Fibroblast of peridontal ligament (primary cell): ENCODE measurements at regions not wholly inside any gene's neighbourhood (a gene's known extent, or its start where the extent isn't known, plus 50 kb on each side); places are given as distances from the start of the nearest gene placed in this dataset.
"Not testable (repeated sequence)": the region's sequence is repeated elsewhere in the genome, so short reads cannot be mapped to it uniquely, and the experiment has no call there.

Experiments
- DNase-seq: peaks from one replicate; pipeline ENCODE4 v3.0.0-alpha.2; 2010; ENCODE audit errors: extremely low read depth

DNA sequence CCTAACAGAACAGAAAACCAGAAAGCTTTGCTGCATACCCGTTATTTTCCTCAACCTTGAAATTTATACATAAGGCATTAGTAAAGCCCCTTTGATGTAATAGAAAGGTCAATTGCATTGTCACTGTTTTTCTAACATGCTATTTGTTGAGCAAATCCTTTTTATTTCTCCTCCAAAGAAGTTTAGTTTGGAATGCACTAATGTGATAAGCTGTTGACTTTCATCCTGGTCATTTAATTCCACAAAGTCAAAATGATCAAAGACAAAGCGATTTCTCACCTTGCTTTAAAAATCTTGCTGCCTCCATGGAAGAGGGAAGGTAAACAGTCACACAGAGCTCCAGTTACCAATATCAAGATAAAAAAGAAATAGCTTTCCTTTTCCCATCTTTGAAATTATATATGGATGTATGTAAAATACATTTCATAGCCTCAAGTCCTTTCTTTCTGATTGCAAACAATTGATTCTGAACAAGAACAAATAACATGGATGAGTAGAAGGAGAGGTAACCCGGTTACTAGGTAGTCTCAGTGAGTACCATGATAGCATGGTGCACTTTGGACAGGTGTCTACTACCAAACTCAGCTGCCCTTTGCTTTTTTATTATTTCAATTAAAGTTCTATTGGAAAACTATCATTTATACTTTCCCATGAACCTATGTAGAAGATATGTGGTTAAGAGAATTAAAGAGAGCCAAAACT lies 452.7 kb downstream of the STK39 start:
- DNase-seq = no peak

DNA sequence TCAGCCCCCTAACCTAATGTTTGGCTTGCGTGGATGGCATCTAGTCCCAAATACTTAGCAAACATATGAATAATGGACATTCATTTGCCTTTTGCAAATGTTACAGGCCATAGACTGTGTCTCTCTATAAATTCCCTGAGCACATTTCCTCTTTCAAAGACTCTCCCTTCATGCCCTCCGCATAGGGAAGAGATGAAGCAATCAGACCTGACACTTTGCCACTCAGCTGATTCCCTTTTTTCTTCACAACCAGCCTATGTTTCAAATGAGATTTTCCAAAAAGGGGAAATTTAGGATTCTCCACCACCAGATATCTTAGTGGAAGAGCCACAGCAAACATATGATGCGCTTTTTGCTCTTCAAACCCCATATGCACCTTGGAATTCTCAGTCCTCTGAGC lies 453.7 kb downstream of the STK39 start:
- no peak for DNase-seq

DNA sequence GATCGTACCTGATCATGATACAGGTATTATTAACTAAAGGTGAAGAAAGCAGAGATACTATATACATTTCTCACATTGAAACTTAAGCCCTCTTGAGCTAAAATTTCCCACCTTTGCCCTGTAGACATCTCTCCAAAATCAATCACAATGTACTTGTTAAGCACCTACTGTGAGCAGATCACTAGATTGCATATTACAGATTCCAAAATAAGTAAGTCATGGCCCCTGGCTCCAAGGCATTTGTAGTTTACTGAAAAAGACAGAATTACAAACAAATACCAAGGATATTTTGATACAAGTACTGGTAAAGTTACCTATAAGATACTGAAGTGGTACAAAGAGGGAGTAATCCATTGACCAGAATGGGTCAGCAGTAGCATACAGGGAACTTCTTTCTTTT lies 455.3 kb downstream of the STK39 start:
- no peak for DNase-seq

DNA sequence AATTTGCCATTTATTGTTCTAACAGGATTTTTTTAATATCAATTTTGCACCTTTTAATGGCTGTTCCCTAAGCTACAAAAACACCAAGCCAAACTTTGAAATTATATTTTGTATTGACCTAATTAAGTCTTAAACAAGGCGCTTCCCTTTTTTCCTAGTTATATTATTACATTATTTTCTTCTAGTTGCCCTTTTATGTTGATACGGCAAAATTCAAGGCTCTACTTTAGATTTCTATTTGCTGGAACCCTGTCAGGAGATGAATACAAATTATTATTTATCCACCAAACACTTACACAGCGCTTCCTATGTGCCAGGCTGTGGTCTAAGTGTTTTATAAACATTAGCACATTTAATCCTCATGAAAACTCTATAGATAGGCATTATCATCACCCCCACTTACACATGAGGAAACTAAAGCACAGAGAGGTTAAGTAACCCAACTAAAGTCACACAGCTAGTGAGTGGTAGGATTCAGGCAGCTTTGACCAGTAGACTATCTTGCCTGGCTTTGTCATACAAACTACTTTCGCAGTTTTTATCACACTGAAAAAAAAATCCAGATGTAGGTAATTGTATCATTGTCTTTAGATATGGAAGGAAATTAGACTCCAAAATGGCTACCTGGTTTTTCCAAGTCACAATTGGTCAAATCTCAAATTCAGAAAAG lies 456.5 kb downstream of the STK39 start:
- DNase-seq = no peak

DNA sequence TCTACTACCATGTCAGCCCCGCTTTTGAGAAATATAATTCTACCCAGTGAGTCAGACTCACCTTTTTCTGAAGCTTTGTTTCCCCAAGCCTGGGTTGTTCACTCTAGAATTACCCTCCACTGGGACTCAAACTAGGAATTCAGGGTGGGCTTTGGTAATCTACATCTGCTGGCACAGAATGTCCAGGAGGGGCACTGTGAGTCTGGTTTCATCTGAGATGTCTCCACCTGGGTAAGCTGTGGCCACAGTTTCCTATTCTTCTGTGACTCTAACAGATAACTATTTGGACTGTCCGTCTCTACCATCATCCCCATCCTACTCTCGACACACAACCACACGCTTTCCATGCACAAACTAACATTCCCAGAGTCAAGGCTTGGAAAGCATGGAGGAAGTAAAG lies 457.2 kb downstream of the STK39 start:
- no peak for DNase-seq

DNA sequence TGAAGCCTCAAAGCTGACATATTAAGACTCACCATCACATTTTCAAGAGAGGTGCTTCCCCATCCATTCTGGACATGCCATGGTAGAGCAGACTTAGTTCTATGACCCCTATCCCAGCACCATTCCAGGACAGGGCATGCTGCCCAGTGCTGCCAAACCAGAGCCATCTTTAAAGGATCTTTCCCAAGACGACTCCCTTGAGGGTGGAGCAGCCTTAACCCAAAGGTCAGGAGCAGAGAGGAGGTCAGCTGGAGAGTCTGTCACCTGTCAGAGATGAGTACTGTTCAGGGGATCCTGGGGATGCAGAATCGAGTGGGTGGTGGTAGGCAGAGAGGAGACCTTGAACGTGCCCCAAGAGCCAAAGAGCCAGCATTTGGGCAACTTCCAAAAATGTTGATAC lies 459.8 kb downstream of the STK39 start:
- no peak for DNase-seq

DNA sequence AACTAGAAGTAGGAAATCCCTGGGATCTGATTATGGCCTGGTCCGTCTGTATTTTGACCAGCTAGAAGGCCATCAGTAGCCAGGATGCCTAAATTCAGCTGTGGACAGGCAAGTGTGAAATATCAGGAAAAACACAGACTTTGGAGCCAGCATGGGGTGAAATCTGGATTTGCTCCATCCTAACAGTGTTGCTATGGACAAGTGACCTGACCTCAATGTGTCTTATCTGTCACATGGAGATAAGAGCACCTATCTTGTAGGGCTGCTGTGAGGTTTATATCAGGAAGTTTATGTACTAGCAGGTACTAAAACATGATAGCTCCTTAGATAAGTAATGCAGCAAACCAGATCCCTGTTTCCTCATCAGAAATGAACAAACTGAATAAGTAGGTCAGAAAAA lies 460.4 kb downstream of the STK39 start:
- DNase-seq = no peak

DNA sequence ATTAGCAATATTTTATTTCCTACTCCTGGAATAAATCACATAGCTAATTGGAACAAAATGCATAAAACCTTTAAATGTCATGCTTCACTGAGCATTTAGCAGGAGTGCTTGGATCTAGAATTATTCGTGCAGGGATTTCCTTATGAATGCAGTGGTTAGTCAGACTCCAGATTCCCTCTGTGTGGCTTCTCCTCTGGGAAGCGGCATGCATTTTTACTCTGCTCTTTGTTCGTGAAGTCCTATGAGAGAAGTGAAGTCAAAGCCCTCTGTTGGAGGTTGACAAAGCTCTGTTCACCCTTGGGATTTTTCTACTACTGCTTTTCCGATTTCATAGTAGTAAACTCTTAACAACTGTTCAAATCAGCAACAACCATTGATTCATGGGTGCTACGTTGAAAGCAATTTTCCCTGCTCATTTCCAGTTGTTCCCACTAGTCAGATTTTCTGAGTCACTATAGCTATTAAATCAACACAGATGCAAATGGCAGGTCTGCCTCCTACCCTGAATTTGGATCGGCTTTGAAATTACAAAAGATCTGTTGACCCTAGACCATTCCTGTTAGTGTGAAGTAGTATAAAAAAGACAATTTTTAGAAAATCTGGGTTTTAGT lies 461.7 kb downstream of the STK39 start:
- DNase-seq = no peak

DNA sequence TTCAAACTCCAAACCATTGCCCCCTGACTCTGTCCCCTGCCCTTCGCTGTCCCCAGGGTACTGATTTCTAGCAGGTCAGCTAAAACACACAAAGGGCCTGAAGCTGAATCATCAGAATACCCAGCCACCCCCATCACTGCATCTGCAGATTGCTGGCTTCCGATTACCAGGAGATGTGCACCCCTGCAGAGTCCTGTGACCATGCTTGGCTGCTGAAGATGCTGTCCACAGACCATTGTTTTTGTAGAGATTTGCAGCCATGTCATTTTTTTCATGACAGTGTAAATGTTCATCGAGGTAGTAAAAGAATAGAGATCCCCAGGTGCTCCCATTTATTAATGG lies 463.3 kb downstream of the STK39 start:
- DNase-seq = no peak

DNA sequence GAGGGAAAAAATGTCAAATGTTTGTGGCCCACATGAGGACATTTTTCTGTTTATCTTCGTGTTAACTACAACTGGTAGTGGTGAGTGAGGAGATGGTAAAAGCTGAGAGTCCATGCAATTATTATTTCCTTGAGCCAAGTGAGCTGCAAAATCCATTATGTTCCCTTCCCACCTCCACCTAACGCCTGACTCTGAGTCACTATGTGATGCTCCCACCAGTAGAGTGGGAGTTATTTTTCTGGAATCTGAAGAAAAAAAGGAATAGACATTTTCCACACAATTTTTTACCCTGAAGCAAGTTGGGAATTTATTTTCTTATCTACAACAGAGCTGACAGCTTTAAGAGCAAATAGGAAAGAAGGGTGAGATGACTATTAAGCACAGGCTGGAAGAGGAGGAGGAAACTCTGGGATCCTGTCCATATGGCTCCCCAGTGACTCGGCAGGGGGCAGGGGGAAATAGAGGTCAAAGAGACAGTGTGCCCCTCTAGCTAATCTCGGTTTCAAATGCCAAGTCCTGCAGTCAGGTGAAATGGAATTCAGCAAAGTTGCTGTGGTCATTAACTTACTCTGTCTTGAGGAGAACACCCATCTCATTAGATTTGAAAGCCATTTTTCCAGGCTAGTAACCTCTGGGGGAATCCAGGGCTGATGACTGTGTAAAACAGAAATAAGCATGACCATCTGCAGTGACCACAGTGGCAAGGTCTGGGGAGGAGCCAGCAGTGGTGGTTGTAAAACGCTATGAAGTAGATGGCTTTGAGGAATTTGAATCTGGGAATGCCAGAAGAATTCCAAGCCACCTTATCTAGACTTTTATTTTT lies 463.9 kb downstream of the STK39 start:
- DNase-seq = peak; percentile 2

DNA sequence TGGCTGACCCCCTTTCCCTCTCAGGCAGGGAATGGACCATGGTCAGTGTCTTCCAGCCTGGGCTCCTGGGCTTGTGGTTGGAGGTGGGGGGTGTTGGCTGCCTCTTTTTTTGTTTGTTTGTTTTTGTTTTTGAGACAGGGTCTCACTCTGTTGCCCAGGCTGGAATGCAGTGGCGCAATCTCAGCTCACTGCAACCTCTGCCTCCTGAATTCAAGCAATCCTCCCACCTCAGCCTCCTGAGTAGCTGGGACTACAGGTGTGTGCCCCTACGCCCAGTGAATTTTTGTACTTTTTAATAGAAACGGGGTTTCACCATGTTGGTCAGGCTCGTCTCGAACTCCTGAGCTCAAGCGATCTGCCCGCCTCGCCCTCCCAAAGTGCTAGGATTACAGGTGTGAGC lies 465.8 kb downstream of the STK39 start:
- DNase-seq = not testable (repeated sequence)

DNA sequence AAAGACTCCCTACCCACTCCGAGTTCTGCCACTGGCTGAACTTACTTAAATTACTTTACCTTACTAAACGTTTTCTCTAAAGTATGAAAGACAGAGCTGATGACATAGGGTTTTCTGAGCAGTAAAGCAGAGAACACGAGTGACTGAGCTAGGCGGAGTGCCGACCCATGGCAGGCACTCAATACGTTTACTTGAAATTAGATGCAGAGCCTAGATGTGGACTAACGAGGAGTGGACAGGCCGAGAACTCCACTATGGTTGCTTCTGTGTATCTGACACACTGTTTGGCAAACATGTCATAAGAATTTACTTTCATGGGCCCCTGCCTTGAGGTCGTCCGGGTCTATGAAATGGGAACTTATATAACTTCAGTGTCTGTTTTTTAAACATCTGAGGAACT lies 471.0 kb downstream of the STK39 start:
- no peak for DNase-seq

DNA sequence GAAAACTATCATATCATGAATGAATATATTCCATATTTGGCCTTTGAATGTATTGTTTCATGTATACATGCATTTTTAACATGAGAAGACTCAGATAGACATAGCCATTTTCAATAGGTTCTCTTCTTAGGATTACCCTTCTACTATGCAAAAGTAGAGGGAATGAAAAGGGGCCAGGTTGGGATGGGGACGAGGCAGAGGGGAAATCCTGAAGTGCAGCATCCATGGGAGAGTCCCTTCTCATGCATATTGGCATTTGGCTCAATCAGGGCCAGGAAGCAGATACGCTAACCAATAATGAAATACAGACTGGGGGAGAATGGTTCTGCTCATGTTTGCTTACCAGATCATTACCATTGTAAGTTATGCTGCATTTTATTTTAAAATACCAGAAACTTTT lies 475.8 kb downstream of the STK39 start:
- no peak for DNase-seq

DNA sequence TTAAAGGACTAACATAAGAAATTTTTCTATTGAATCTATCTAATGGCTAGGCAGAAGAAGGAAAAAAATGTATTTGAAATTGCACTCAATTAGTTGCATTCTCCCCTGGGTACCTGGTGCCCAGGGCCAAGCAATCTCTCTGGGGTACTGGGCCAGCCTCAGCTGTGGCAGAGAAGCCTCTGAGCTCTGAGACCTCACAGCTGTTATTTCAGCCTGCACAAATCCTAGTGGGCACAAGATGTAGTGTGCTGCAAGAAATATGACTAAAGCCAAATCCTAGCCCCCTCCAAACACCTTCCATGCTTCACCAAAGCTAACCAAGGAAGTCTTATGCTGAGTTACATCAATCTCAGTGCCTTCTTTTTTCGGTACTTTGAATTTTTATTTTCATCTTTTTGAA lies 478.4 kb downstream of the STK39 start:
- no peak for DNase-seq

DNA sequence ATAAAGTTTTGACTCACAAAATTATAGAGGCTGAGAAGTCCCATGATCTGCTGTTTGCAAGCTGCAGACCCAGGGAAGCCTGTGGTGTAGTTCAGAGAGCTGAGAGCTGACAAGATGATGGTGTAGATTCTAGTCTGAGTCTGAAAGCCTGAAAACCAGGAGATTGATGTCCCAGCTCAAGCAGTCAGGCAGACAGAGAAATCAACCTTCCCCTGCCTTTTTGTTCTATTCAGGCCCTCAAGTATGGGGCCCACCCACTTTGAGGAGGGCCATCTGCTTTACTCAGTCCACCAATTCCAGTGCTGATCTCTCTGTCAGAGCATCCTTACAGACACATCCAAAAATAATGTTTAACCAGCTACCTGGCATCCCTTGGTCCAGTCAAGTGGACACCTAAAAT lies 479.6 kb downstream of the STK39 start:
- no peak for DNase-seq

DNA sequence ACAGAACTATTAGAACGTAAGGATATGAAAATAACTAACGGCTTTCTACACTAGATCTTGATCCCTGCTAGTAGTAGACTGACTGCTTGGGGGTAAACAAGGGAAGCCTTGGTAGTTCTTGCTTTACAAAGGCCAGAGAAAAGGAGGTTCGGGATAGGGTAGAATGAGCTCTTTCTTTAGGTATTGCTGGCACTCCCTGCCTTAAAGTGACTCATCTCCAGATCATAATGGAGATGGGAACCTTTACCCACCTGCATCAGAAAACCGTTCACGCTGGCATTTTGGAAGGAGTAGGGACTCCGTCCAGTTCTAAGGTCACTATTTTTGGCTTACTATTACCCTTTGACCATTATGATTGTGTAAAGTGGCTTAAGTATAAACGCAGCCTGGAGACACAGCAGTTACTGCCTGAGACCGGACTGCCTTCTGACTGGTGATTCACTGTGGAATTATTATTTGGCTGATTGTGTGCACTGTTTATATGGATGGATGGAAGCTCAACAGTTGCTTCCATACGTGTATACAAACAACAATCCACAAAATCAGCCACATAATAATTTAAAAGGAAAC lies 482.5 kb downstream of the STK39 start:
- no peak for DNase-seq

DNA sequence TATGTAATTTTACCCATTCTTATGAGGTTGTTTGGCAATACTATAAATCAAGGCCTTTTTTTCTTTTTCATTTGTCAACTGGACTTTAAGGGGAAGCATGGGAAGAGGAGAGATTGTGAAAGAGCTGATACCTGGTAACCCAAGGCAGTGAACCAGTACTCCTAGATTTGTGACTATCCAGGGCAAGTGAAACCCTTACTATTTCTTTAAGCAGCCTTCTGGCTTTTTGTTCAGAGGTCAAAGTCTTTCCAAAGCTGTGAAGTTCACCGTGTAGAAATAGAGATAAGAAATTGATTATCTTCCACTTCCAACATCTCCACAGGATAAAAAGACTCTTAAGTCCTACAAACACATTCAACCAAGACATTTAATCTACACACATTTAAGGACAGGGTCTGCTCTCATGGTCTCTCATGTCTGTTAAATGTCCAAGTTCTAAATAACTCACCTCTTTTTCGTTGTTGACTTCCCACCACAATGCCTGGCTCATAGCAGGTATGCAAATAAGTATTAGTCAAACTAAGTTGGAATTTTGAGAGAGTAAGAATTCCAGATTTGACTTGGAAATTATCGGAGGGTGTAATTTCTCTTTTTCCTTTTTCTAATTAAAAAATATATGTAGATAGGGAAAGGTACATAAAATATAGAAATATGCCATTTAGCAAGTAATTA lies 485.8 kb downstream of the STK39 start:
- DNase-seq = no peak

DNA sequence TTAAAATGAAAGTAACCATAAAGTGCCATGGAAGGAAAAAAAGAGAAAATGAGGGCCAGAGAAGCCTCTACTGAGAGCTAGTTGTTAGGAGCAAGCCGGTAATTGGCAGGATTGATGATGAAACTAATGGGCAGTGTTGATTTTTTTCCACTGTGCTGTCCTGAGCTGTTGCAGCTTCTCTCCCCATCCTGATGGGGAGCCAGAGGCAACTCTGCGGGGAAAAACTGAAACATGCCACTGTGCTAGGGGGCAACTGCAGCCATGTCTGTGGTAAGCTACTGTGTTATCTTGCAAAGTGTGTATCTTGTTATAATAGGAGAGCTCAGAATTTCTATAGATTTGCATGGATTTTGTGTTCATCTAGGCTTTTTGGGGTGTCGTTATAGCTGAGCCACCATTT lies 487.9 kb downstream of the STK39 start:
- no peak for DNase-seq

DNA sequence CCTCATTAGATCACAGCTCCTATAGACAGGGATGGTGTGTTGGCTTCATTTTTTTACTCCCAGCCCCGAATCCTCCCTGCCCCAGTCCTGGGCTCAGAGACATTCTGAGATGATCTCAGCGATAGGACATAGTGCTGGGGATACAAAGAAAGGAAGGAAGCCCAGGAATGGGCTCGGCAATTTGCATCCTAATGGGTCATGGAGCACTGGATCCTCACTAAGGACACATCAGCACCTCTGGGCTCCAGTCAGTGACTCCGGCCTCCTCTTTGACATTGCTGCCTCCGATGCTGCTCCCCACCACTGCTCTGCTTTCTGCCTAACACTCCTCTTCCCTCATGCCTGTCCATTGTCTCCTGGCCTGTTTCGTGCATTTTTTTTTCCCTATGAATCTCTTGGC lies 489.1 kb downstream of the STK39 start:
- DNase-seq = no peak

DNA sequence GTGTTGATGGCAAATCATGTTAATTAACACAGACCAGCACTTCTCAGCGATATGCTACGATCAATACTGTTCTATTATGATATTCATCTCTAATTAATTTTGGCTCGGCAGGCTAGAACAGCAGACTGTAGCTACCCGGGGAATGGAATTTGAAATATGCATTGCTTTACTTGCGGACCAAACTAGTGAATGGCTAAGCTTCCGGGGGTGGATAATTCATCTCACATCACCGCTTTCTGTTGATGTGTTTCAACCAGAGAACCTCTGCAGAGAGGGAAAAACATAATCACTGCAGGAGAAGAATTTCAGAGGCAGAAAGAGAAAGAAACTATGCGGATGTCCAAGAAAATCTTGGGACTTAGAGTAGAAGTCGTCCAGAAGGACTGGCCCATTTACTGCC lies 490.9 kb downstream of the STK39 start:
- DNase-seq = no peak

DNA sequence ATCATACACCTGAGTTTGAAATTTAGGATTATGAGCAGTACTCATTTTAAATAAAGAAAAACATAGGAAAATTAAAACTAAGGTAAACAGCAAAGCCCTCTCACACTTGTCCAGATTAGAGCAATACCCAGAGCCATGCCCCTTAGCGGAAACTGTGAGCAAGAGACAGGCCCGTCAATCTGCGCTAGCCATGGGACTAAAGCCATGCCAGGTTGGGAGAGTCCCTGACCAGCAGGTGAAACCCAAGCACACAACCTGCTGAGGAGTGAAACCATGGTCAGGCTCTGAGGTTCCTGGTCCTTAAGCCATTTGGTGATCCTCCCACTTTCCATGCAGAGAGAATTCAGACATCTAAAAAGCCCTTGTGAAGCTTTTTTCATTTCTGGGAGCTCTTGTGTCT lies 494.3 kb downstream of the STK39 start:
- DNase-seq = no peak

DNA sequence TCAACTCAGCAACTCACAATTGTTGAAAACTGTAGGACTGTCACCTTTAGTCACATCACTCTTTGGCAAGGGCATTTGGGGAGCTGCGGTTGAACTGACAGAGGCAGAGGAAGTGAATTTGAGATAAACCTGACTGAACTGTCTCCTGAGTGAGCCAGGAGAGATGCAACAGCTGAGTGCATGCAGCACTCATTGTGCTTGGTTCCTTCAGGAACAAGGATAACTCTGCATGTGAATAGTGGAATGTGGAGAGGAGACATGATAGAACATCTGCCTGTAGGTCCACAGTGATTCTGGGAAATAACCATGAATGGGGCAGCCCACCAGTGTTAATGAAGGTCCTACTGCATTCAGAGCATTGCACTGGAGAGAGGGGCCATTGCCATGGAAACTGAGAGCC lies 494.7 kb downstream of the STK39 start:
- no peak for DNase-seq
